Gastroesophageal sphincter (tissue), 3 donors: ENCODE measurements at regions not wholly inside any gene's neighbourhood (a gene's known extent, or its start where the extent isn't known, plus 50 kb on each side); places are given as distances from the start of the nearest gene placed in this dataset.

ENCODE experiments used
- EP300 ChIP-seq: sonication (generic); formaldehyde crosslinking; IDR thresholded peaks from one replicate; pipeline ENCODE4 v1.6.1; 2017; ENCODE audit warnings: antibody characterized with exemption, mild to moderate bottlenecking
- POLR2AphosphoS5 ChIP-seq: sonication (generic); formaldehyde crosslinking; IDR thresholded peaks from one replicate; pipeline ENCODE4 v1.6.1; 2017; ENCODE audit warnings: antibody characterized with exemption
- TF ChIP-seq, protein P1 (sequence below), 4 experiments: fragments of 200-600 bp in 2 of 4; fragments of 450-650 bp in 2 of 4; sonication (generic) in 1 of 4; IDR thresholded peaks; one replicate each; pipeline ENCODE4 v1.5.1; 2017 to 2019; ENCODE audit warnings: antibody characterized with exemption in 4 of 4, mild to moderate bottlenecking in 2 of 4, moderate library complexity in 2 of 4

DNA sequence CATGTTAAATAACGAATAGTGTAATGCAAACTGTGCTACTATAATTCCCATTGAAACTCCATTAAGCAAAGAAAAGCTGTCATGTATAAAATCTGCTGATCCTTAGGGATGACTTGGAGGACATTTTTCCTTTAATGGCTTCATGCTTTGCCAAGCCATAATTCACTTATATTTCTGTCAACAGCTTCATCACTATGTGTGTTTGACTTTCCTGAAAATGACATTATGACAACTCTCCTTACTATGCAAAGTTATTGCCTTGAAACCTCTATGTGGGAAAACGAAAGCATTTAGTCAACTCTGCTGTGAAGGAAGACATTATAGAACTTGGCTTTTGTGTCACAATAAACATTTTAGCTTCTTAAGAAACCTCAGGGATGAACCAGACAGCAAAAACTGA, 210.5 kb downstream of the GRXCR1 start:
- TF ChIP-seq EP300 (no peak), POLR2AphosphoS5 (no peak)
- TF ChIP-seq, protein P1, sequence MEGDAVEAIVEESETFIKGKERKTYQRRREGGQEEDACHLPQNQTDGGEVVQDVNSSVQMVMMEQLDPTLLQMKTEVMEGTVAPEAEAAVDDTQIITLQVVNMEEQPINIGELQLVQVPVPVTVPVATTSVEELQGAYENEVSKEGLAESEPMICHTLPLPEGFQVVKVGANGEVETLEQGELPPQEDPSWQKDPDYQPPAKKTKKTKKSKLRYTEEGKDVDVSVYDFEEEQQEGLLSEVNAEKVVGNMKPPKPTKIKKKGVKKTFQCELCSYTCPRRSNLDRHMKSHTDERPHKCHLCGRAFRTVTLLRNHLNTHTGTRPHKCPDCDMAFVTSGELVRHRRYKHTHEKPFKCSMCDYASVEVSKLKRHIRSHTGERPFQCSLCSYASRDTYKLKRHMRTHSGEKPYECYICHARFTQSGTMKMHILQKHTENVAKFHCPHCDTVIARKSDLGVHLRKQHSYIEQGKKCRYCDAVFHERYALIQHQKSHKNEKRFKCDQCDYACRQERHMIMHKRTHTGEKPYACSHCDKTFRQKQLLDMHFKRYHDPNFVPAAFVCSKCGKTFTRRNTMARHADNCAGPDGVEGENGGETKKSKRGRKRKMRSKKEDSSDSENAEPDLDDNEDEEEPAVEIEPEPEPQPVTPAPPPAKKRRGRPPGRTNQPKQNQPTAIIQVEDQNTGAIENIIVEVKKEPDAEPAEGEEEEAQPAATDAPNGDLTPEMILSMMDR (IDR thresholded peaks at IDR 0.05) = no peak
